A673 (cell line): ENCODE measurements at regions not wholly inside any gene's neighbourhood (a gene's known extent, or its start where the extent isn't known, plus 50 kb on each side); places are given as distances from the start of the nearest gene placed in this dataset.

ENCODE experiments used
- EZH2 ChIP-seq: fragments of 200-600 bp; sonication (generic); IDR thresholded peaks from 2 replicates; pipeline ENCODE4 v1.6.1; 2017; ENCODE audit warnings: borderline replicate concordance, low read depth, mild to moderate bottlenecking, mixed read lengths, antibody characterized with exemption, low read length; ENCODE audit not compliant: poor library complexity, severe bottlenecking
- TF ChIP-seq, protein P1 (sequence below): fragments of 300-800, 200-600 bp; sonication (generic); conservative IDR thresholded peaks from 2 replicates; pipeline ENCODE4 v1.5.1; 2017; ENCODE audit warnings: low read depth, mild to moderate bottlenecking, antibody characterized with exemption, low read length, moderate library complexity, mixed read lengths

DNA sequence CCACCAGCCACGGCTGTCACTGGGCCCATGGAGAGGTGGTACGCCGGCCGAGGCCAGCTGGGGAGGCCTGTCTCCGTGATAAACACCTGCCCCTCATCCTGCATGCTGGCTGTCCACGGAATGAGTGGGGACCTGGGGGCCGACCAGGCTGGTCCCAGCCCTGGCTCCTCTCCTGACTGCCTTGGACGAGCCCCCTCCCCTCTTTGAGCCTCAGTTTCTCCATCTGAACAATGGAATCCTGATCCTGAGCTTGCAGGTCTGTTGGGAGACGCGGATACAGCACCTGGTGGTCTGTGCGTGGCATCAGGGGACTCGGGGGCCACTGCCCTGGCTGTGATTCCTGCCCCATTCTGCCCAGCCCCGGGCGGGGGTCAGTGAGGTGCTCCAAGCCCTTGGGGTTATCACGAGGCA is 109.9 kb downstream of the MICALL2 start:
- TF ChIP-seq, protein P1, sequence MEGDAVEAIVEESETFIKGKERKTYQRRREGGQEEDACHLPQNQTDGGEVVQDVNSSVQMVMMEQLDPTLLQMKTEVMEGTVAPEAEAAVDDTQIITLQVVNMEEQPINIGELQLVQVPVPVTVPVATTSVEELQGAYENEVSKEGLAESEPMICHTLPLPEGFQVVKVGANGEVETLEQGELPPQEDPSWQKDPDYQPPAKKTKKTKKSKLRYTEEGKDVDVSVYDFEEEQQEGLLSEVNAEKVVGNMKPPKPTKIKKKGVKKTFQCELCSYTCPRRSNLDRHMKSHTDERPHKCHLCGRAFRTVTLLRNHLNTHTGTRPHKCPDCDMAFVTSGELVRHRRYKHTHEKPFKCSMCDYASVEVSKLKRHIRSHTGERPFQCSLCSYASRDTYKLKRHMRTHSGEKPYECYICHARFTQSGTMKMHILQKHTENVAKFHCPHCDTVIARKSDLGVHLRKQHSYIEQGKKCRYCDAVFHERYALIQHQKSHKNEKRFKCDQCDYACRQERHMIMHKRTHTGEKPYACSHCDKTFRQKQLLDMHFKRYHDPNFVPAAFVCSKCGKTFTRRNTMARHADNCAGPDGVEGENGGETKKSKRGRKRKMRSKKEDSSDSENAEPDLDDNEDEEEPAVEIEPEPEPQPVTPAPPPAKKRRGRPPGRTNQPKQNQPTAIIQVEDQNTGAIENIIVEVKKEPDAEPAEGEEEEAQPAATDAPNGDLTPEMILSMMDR: no peak
- TF ChIP-seq EZH2: no peak
